Stomach (tissue), 4 donors: ENCODE measurements at regions not wholly inside any gene's neighbourhood (a gene's known extent, or its start where the extent isn't known, plus 50 kb on each side); places are given as distances from the start of the nearest gene placed in this dataset.
"Not testable (repeated sequence)": the region's sequence is repeated elsewhere in the genome, so short reads cannot be mapped to it uniquely, and the experiment has no call there.

ENCODE experiments used
- CTCF ChIP-seq, 7 experiments: fragments of 450-650 bp in 4 of 7; fragments of 200-600 bp in 3 of 7; sonication (generic) in 3 of 7; IDR thresholded peaks; one replicate each; pipeline ENCODE4 v1.5.1; 2016 to 2019; ENCODE audit warnings: antibody characterized with exemption in 7 of 7, control low read depth in 2 of 7, mild to moderate bottlenecking in 1 of 7
- POLR2A ChIP-seq, 4 donors: fragments of 450-650 bp; IDR thresholded peaks; one replicate each; pipeline ENCODE4 v1.6.1; 2016; ENCODE audit warnings: antibody characterized with exemption in 4 of 4, control low read depth in 2 of 4, mild to moderate bottlenecking in 1 of 4, moderate library complexity in 1 of 4
- POLR2AphosphoS5 ChIP-seq, 3 donors: sonication (generic); formaldehyde crosslinking; IDR thresholded peaks; one replicate each; pipeline ENCODE4 v1.6.1; 2016; ENCODE audit warnings: antibody characterized with exemption in 3 of 3

GRCh38 chr15:57809285-57809684 is 102.8 kb downstream of the POLR2M start:
- TF ChIP-seq POLR2AphosphoS5, POLR2A, CTCF (IDR thresholded peaks at IDR 0.05): not testable (repeated sequence)
